HG03066 (cell line): ENCODE measurements at regions not wholly inside any gene's neighbourhood (a gene's known extent, or its start where the extent isn't known, plus 50 kb on each side); places are given as distances from the start of the nearest gene placed in this dataset.

Source experiments
- ATAC-seq: cut with Tn5 transposase; IDR thresholded peaks from one replicate; pipeline ENCODE4 v1.9.1; 2021; ENCODE audit warnings: low read depth; ENCODE audit not compliant: unreplicated experiment

DNA sequence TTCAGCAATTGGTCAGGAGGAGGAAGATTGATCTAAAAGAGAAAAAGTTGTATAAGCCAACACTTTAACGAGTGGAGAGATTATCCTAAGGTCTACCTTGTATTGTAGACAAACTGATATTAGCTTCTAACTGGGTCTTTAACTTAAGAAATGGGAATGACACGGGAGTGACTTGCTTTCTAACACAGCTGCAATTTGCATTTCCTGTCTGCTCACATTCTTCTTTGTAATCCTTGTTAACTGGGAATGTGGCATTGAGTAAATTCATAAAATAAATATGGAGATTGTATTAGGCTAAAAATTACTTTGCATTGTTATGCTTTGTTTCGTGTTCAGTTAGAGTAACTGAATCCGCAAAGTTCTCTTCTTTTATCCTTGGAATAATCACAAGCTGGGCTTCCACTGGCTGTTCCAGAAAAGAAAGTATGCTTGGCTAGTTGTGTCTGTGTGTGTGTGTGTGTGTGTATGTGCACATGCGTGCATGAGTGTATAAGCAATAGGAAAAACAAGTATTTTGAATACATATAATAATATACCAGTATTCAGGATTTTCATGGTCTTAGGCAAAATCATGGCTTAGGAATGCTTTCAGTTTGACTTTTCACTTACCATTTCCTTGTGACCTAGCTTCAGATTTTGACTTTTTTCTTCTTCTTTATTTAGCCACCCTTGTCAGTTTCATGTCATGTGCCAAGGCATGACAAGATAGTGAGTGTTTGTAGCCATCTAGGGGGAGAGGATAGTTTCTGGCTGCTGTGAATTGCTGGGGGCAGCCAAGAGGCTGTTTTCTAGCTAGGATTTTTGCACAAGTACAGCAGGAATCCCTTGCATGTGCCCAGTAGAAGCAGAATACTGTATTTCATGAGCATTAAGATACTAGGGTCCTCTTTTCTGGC lies 54.5 kb upstream of the FZD8 start:
- no peak for ATAC-seq

DNA sequence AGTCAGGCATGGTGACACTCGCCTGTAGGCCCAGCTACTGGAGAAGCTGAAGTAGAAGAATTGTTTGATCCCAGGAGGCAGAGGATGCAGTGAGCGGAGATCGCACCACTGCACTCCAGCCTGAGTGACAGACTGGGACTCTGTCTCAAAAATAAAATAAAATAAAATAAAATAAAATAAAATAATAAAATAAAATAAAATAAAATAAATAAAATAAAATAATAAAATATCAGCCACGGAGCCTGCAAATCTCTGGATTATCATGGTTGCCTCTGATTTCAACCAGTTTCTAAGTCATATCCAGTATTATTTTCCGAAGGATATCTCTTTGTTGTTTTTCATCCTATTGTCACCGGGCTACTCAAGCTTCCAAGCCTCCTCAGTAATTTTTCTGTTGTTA lies 51.7 kb upstream of the FZD8 start:
- ATAC-seq: no peak
